ENCODE measurements at regions not wholly inside any gene's neighbourhood (a gene's known extent, or its start where the extent isn't known, plus 50 kb on each side); places are given as distances from the start of the nearest gene placed in this dataset.

DNA sequence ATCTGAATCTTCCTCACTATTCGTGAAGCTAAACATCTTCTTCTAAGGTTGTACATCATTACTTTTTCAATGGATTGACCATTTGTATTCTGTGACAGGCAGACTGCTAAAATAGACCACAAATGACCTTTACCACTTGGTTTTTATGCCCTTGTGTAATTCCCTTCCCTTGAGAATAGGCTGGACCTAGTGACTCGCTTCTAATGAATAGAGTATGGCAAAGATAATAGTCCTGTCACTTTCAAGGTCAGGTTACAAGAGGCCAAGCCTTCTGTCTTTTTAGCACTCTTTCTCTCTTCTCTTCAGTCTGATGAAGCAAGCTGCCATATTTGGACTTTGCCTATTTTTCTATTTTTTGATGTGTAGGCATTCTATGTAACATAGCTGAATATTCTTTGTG lies 492.9 kb downstream of the SOX6 start:
- peaks cover 17% of the 10 kb centered on the region for H3K27me3 Mint-ChIP-seq (ENCODE audit: insufficient read depth)
- no peak overlapping the region for H3K4me3 Mint-ChIP-seq
- DNase-seq, result no peak
- peaks cover 5% of the 10 kb centered on the region for H3K9me3 Mint-ChIP-seq
- Histone ChIP-seq H3K27ac (ENCODE audit: low read depth, low read length) (no peak overlapping the region), H3K4me3 (ENCODE audit: low read length) (no peak overlapping the region), H3K27me3 (ENCODE audit: control insufficient read depth, insufficient read depth, low read length, poor library complexity, severe bottlenecking) (no peaks in the 10 kb centered on the region), H3K9ac (ENCODE audit: extremely low read depth, low read length, poor library complexity, severe bottlenecking) (no peak overlapping the region), H3K9me3 (ENCODE audit: control insufficient read depth, low read length) (no peaks in the 10 kb centered on the region), H3K36me3 (ENCODE audit: control insufficient read depth, insufficient read depth, low read length) (no peaks in the 10 kb centered on the region), H3K4me1 (ENCODE audit: control insufficient read depth, insufficient read depth, low read length) (no peaks in the 10 kb centered on the region)
- H3K27ac Mint-ChIP-seq, result no peak overlapping the region
- peaks cover 6% of the 10 kb centered on the region for H3K4me1 Mint-ChIP-seq
- TF ChIP-seq, protein P1, sequence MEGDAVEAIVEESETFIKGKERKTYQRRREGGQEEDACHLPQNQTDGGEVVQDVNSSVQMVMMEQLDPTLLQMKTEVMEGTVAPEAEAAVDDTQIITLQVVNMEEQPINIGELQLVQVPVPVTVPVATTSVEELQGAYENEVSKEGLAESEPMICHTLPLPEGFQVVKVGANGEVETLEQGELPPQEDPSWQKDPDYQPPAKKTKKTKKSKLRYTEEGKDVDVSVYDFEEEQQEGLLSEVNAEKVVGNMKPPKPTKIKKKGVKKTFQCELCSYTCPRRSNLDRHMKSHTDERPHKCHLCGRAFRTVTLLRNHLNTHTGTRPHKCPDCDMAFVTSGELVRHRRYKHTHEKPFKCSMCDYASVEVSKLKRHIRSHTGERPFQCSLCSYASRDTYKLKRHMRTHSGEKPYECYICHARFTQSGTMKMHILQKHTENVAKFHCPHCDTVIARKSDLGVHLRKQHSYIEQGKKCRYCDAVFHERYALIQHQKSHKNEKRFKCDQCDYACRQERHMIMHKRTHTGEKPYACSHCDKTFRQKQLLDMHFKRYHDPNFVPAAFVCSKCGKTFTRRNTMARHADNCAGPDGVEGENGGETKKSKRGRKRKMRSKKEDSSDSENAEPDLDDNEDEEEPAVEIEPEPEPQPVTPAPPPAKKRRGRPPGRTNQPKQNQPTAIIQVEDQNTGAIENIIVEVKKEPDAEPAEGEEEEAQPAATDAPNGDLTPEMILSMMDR (conservative IDR thresholded peaks at IDR 0.05), result no peak
- H3K36me3 Mint-ChIP-seq (ENCODE audit: low read depth), result no peaks in the 10 kb centered on the region
- WGBS, 2 experiments (ENCODE audit: insufficient coverage in 1 of 2, insufficient read length in 1 of 2), result 82 to 83% methylated on average over 2 of the region's 2 CpGs

DNA sequence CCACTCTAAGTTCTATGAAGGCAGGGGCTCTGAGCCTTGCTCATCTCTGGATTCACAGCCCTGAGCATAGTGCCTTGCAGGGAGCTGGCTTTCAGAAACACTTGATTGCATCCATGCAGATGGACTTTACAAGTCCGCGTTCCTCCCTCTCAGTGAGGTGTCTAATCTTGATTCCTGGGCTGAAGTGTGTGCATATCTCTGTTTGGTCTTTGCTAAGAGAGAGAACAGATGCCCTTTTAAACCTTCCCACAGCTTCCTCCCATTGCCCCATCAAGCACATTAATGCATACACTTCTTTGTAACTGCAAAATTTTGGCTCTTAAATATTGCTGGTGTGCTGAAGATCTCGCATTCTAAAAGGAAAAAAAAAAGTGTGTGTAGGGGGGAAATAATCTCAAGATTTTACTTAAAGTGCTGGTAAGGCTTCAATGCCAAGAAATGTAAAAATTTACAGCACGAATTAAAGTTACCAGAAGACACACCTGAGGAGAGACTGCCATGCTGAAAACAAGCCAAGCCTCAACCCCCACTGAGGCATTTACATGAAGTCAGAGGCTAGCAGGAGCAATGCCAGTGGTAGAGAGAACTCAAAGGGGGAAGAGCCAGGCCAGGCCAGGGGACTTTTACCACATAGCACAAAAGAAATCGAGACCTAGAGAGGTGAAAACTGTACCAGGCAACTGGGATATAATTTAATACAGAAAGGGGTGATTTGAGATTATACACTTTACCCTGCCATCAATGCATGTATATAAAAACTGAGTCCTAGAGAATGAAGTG lies 492.1 kb downstream of the SOX6 start:
- H3K4me3 Mint-ChIP-seq, result no peak overlapping the region
- no peak overlapping the region for H3K27ac Mint-ChIP-seq
- Histone ChIP-seq H3K27ac (ENCODE audit: low read depth, low read length) (no peak overlapping the region), H3K9me3 (ENCODE audit: control insufficient read depth, low read length) (no peaks in the 10 kb centered on the region), H3K36me3 (ENCODE audit: control insufficient read depth, insufficient read depth, low read length) (no peaks in the 10 kb centered on the region), H3K4me1 (ENCODE audit: control insufficient read depth, insufficient read depth, low read length) (no peaks in the 10 kb centered on the region), H3K9ac (ENCODE audit: extremely low read depth, low read length, poor library complexity, severe bottlenecking) (no peak overlapping the region), H3K4me3 (ENCODE audit: low read length) (no peak overlapping the region), H3K27me3 (ENCODE audit: control insufficient read depth, insufficient read depth, low read length, poor library complexity, severe bottlenecking) (no peaks in the 10 kb centered on the region)
- H3K9me3 Mint-ChIP-seq, result peaks cover 5% of the 10 kb centered on the region
- DNase-seq, result peak; percentile 61
- 87 to 89% methylated on average over 1 to 5 of the region's 5 CpGs for WGBS, 2 experiments (ENCODE audit: insufficient coverage in 1 of 2, insufficient read length in 1 of 2)
- peaks cover 10% of the 10 kb centered on the region for H3K27me3 Mint-ChIP-seq (ENCODE audit: insufficient read depth)
- TF ChIP-seq, protein P1 (conservative IDR thresholded peaks at IDR 0.05), result no peak
- no peaks in the 10 kb centered on the region for H3K36me3 Mint-ChIP-seq (ENCODE audit: low read depth)
- H3K4me1 Mint-ChIP-seq, result peaks cover 6% of the 10 kb centered on the region

DNA sequence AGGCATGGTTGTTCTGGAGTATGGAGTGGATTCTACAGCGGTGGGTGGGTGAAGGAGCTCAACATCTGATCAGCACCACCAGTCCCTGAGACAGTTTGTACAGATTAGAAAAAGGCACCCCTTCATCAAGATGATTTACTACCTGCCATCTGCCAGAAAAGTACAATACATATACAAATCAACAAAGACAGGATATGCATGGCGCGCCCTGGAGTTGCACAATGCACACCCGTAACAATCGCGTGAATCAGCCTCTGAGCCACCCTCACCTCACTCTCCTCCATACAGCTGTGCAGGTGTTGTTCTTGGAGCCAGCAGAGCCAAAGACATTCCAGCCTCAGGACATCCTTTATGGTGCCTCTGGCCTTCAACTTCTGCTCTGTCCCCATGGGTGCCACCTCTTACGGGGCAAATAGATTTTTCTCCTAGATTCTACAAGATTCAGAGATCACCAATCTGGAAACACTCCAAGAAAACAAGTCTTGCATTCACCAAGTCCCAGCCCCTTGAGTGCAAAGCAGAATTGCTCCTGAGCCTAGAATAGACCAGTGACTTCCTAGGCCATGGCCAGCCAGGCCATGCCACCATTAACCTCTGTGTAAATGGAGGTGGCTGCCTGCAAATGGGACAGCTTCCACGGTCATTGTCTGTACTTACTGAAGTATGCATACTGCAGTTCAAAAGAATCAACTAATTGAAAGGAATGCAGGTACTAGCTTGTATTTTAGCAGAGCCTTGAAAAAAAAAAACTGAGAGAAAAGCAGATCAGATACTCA lies 490.9 kb downstream of the SOX6 start:
- no peaks in the 10 kb centered on the region for H3K36me3 Mint-ChIP-seq (ENCODE audit: low read depth)
- TF ChIP-seq, protein P1 (conservative IDR thresholded peaks at IDR 0.05), result no peak
- H3K9me3 ChIP-seq (ENCODE audit: control insufficient read depth, low read length), result no peaks in the 10 kb centered on the region
- no peak overlapping the region for H3K9ac ChIP-seq (ENCODE audit: extremely low read depth, low read length, poor library complexity, severe bottlenecking)
- DNase-seq, result peak; percentile 33
- H3K36me3 ChIP-seq (ENCODE audit: control insufficient read depth, insufficient read depth, low read length), result no peaks in the 10 kb centered on the region
- no peaks in the 10 kb centered on the region for H3K4me1 ChIP-seq (ENCODE audit: control insufficient read depth, insufficient read depth, low read length)
- H3K27me3 ChIP-seq (ENCODE audit: control insufficient read depth, insufficient read depth, low read length, poor library complexity, severe bottlenecking), result no peaks in the 10 kb centered on the region
- WGBS, 2 experiments (ENCODE audit: insufficient coverage in 1 of 2, insufficient read length in 1 of 2), result 91 to 92% methylated on average over 7 to 8 of the region's 8 CpGs
- no peak overlapping the region for H3K27ac ChIP-seq (ENCODE audit: low read depth, low read length)
- H3K9me3 Mint-ChIP-seq, result peaks cover 5% of the 10 kb centered on the region
- peaks cover 2% of the 10 kb centered on the region for H3K27me3 Mint-ChIP-seq (ENCODE audit: insufficient read depth)
- H3K4me3 ChIP-seq (ENCODE audit: low read length), result no peak overlapping the region
- H3K27ac Mint-ChIP-seq, result no peak overlapping the region
- no peak overlapping the region for H3K4me3 Mint-ChIP-seq
- peaks cover 6% of the 10 kb centered on the region for H3K4me1 Mint-ChIP-seq

All from endodermal cell (in vitro differentiated cells).